IMR-90 (cell line): ENCODE measurements at regions not wholly inside any gene's neighbourhood (a gene's known extent, or its start where the extent isn't known, plus 50 kb on each side); places are given as distances from the start of the nearest gene placed in this dataset.

ENCODE experiments used
- ATAC-seq: fragments of 200-7000 bp; cut with Tn5 transposase; 2 replicates; pipeline ENCODE4 v1.9.1; 2020; ENCODE audit warnings: low read depth, mild to moderate bottlenecking, moderate library complexity
- BruUV-seq: library from RNA; stranded (reverse); fragments of 400-500 nt; replicated peaks from 2 replicates; lab custom pipeline; 2021; lab: Mats Ljungman, UMichigan
- CTCF ChIA-PET: fragments of 300-600 bp; formaldehyde crosslinking; extraction: SDS; loops from one replicate; lab custom pipeline; 2021; ENCODE audit warnings: antibody characterized with exemption; lab: Yijun Ruan, JAX
- POLR2A ChIA-PET: fragments of 300-600 bp; sonication (Branson Sonifier 250); formaldehyde crosslinking; loops from one replicate; lab custom pipeline; 2022; ENCODE audit warnings: antibody characterized with exemption; ENCODE audit not compliant: unreplicated experiment; lab: Charles Lee
- DNase-seq: peaks from one replicate; pipeline ENCODE4 v3.0.0; 2013
- H2AFZ ChIP-seq: replicated peaks from 2 replicates; pipeline ENCODE3; 2013; ENCODE audit warnings: low read length, mild to moderate bottlenecking; ENCODE audit not compliant: poor library complexity
- H2AK5ac ChIP-seq: 2 replicates; pipeline ENCODE4 v1.6.1; 2013; ENCODE audit warnings: low read depth, low read length, inconsistent platforms
- H2AK9ac ChIP-seq: replicated peaks from 2 replicates; pipeline ENCODE3; 2013; ENCODE audit warnings: mild to moderate bottlenecking, low read depth, low read length, moderate library complexity; ENCODE audit not compliant: poor library complexity
- H2BK120ac ChIP-seq: 2 replicates; pipeline ENCODE4 v1.6.1; 2013; ENCODE audit warnings: low read depth, low read length, inconsistent platforms
- H2BK15ac ChIP-seq: 3 replicates; pipeline ENCODE4 v1.6.1; 2013; ENCODE audit warnings: low read depth, low read length, inconsistent platforms
- H2BK20ac ChIP-seq: 2 replicates; pipeline ENCODE4 v1.6.1; 2013; ENCODE audit warnings: low read depth, mild to moderate bottlenecking, inconsistent platforms, low read length, moderate library complexity
- H2BK5ac ChIP-seq: 2 replicates; pipeline ENCODE4 v1.6.1; 2013; ENCODE audit warnings: mild to moderate bottlenecking, low read depth, low read length, inconsistent platforms; ENCODE audit not compliant: poor library complexity, severe bottlenecking
- H3K14ac ChIP-seq: replicated peaks from 2 replicates; pipeline ENCODE4 v1.6.1; 2013; ENCODE audit warnings: low read depth, low read length, inconsistent platforms
- H3K18ac ChIP-seq: 2 replicates; pipeline ENCODE4 v1.6.1; 2013; ENCODE audit warnings: low read depth, low read length, control low read depth
- H3K23ac ChIP-seq: 2 replicates; pipeline ENCODE4 v1.6.1; 2013; ENCODE audit warnings: low read depth, low read length, inconsistent platforms
- H3K27ac ChIP-seq: 2 replicates; pipeline ENCODE4 v1.5.1; 2013; ENCODE audit warnings: mild to moderate bottlenecking, control low read depth, low read length; ENCODE audit not compliant: insufficient read depth
- H3K27me3 ChIP-seq: 2 replicates; pipeline ENCODE4 v1.6.1; 2013; ENCODE audit warnings: low read length; ENCODE audit not compliant: control insufficient read depth, insufficient read depth
- H3K36me3 ChIP-seq: 2 replicates; pipeline ENCODE4 v1.6.1; 2013; ENCODE audit warnings: low read length, mixed read lengths; ENCODE audit not compliant: control insufficient read depth, insufficient read depth
- H3K4ac ChIP-seq: 2 replicates; pipeline ENCODE4 v1.6.1; 2013; ENCODE audit warnings: low read depth, low read length, inconsistent platforms
- H3K4me1 ChIP-seq: 2 replicates; pipeline ENCODE4 v1.6.1; 2013; ENCODE audit warnings: low read length, mixed read lengths; ENCODE audit not compliant: control insufficient read depth, insufficient read depth
- H3K4me2 ChIP-seq: 2 replicates; pipeline ENCODE4 v1.6.1; 2013; ENCODE audit warnings: low read depth, mild to moderate bottlenecking, control low read depth, low read length, moderate library complexity
- H3K4me3 ChIP-seq: 2 replicates; pipeline ENCODE4 v1.5.1; 2013; ENCODE audit warnings: low read depth, mild to moderate bottlenecking, control low read depth, low read length, moderate library complexity; ENCODE audit not compliant: insufficient read depth
- H3K56ac ChIP-seq: 2 replicates; pipeline ENCODE4 v1.6.1; 2013; ENCODE audit warnings: low read length, inconsistent platforms; ENCODE audit not compliant: insufficient read depth; ENCODE audit errors: extremely low read depth
- H3K79me1 ChIP-seq, 2 experiments: 2 replicates each; pipeline ENCODE4 v1.6.1; 2013; ENCODE audit warnings: low read length in 2 of 2, inconsistent platforms in 1 of 2, low read depth in 1 of 2
- H3K9ac ChIP-seq: 2 replicates; pipeline ENCODE4 v1.6.1; 2013; ENCODE audit warnings: low read depth, low read length, control low read depth
- H3K9me1 ChIP-seq: 2 replicates; pipeline ENCODE4 v1.6.1; 2013; ENCODE audit warnings: low read length, inconsistent platforms; ENCODE audit not compliant: insufficient read depth
- H3K9me3 ChIP-seq: 2 replicates; pipeline ENCODE4 v1.6.1; 2013; ENCODE audit warnings: low read length; ENCODE audit not compliant: control insufficient read depth, insufficient read depth
- H4K20me1 ChIP-seq: 2 replicates; pipeline ENCODE4 v1.6.1; 2013; ENCODE audit warnings: low read length, inconsistent platforms; ENCODE audit not compliant: insufficient read depth
- H4K5ac ChIP-seq: 2 replicates; pipeline ENCODE4 v1.6.1; 2013; ENCODE audit warnings: mild to moderate bottlenecking, low read depth, low read length, control low read depth
- H4K8ac ChIP-seq, 2 experiments: 2 replicates each; pipeline ENCODE4 v1.6.1; 2013; ENCODE audit warnings: low read depth in 2 of 2, low read length in 2 of 2, control low read depth in 1 of 2, inconsistent platforms in 1 of 2
- H4K91ac ChIP-seq: 2 replicates; pipeline ENCODE4 v1.6.1; 2013; ENCODE audit warnings: low read depth, low read length, inconsistent platforms; ENCODE audit not compliant: insufficient read depth
- CEBPB ChIP-seq: IDR thresholded peaks from 2 replicates; pipeline ENCODE4 v1.6.1; 2012; ENCODE audit warnings: low read depth, low read length, improper control_type of control experiment
- MAZ ChIP-seq: IDR thresholded peaks from 2 replicates; pipeline ENCODE4 v1.6.1; 2012; ENCODE audit warnings: low read depth, mild to moderate bottlenecking, low read length, improper control_type of control experiment, moderate library complexity, borderline replicate concordance
- SMC3 ChIP-seq: fragments of 150-350 bp; IDR thresholded peaks from 2 replicates; pipeline ENCODE4 v1.6.1; 2016; ENCODE audit warnings: low read depth, mild to moderate bottlenecking, antibody characterized with exemption, low read length, moderate library complexity
- WGBS, 2 experiments: methylation state at CpG; one replicate each; pipeline versions ENCODE4 v1.1.5 to v1.1.7; 2013; ENCODE audit warnings: missing lambda C conversion rate in 2 of 2; ENCODE audit not compliant: insufficient read length in 1 of 2; ENCODE audit errors: extremely low coverage in 2 of 2; 5-methylcytosine and 5-hydroxymethylcytosine counted together
- dilution Hi-C: fragments of 300-500 bp; cut with HindIII; formaldehyde crosslinking; loops from one replicate; pipeline ENCODE4 v1.14.3; 2018; ENCODE audit warnings: low sequenced_read_pairs; ENCODE audit not compliant: unreplicated experiment
- in situ Hi-C: fragments of 300-500 bp; cut with MboI; formaldehyde crosslinking; loops from 3 replicates; pipeline ENCODE4 v1.14.3; 2019; ENCODE audit warnings: low sequenced_read_pairs, inconsistent platforms, mixed read lengths
- intact Hi-C: fragments of 100-400 bp; cut with micrococcal nuclease; formaldehyde crosslinking; loops from 2 replicates; pipeline ENCODE4 v1.10.0; 2022

- H2AK5ac ChIP-seq, result no peak overlapping the region
- no peaks in the 10 kb centered on the region for H4K20me1 ChIP-seq
- no peaks in the 10 kb centered on the region for H3K79me1 ChIP-seq
- H2BK5ac ChIP-seq, result no peak overlapping the region
- TF ChIP-seq CEBPB (no peak), SMC3 (no peak), MAZ (no peak)
- ChIA-PET POLR2A (no interaction called here), CTCF (no interaction called here)
- intact Hi-C loops, result no loop called here
- H3K18ac ChIP-seq, result no peak overlapping the region
- H2BK120ac ChIP-seq, result no peak overlapping the region
- no peak overlapping the region for H4K91ac ChIP-seq
- no peak overlapping the region for H3K9ac ChIP-seq
- no peak overlapping the region for H3K27ac ChIP-seq
- no peaks in the 10 kb centered on the region for H3K9me1 ChIP-seq
- H3K4ac ChIP-seq, result no peak overlapping the region
- WGBS, 2 experiments, result 8% methylated on average over 2 of the region's 10 CpGs; no CpG with 5 or more reads in 1 of the 2 experiments
- no peak overlapping the region for H4K8ac ChIP-seq
- no peak overlapping the region for H3K14ac ChIP-seq
- H3K4me1 ChIP-seq, result no peaks in the 10 kb centered on the region
- H3K56ac ChIP-seq, result no peak overlapping the region
- dilution Hi-C loops, result no loop called here
- no peak overlapping the region for H2AFZ ChIP-seq
- no peaks in the 10 kb centered on the region for H3K9me3 ChIP-seq
- BruUV-seq, result no TSS peak
- no peak for DNase-seq
- ATAC-seq, result no peak
- no peaks in the 10 kb centered on the region for H3K36me3 ChIP-seq
- no peak overlapping the region for H2AK9ac ChIP-seq
- no peak overlapping the region for H2BK15ac ChIP-seq
- no peak overlapping the region for H3K4me3 ChIP-seq
- no peaks in the 10 kb centered on the region for H3K27me3 ChIP-seq
- H2BK20ac ChIP-seq, result no peak overlapping the region
- in situ Hi-C loops, result no loop called here
- no peak overlapping the region for H4K5ac ChIP-seq
- H3K4me2 ChIP-seq, result no peak overlapping the region
- H3K23ac ChIP-seq, result no peak overlapping the region
Observed at GRCh38 chr11:116544721-116545120, 228.1 kb downstream of the BUD13 start.
